IMR-90 (cell line): ENCODE measurements at regions not wholly inside any gene's neighbourhood (a gene's known extent, or its start where the extent isn't known, plus 50 kb on each side); places are given as distances from the start of the nearest gene placed in this dataset.

Source experiments
- ATAC-seq: fragments of 200-7000 bp; cut with Tn5 transposase; 2 replicates; pipeline ENCODE4 v1.9.1; 2020; ENCODE audit warnings: low read depth, mild to moderate bottlenecking, moderate library complexity
- BruUV-seq: library from RNA; stranded (reverse); fragments of 400-500 nt; replicated peaks from 2 replicates; lab custom pipeline; 2021; lab: Mats Ljungman, UMichigan
- CTCF ChIA-PET: fragments of 300-600 bp; formaldehyde crosslinking; extraction: SDS; loops from one replicate; lab custom pipeline; 2021; ENCODE audit warnings: antibody characterized with exemption; lab: Yijun Ruan, JAX
- POLR2A ChIA-PET: fragments of 300-600 bp; sonication (Branson Sonifier 250); formaldehyde crosslinking; loops from one replicate; lab custom pipeline; 2022; ENCODE audit warnings: antibody characterized with exemption; ENCODE audit not compliant: unreplicated experiment; lab: Charles Lee
- DNase-seq: peaks from one replicate; pipeline ENCODE4 v3.0.0; 2013
- H2AFZ ChIP-seq: replicated peaks from 2 replicates; pipeline ENCODE3; 2013; ENCODE audit warnings: low read length, mild to moderate bottlenecking; ENCODE audit not compliant: poor library complexity
- H2AK5ac ChIP-seq: 2 replicates; pipeline ENCODE4 v1.6.1; 2013; ENCODE audit warnings: low read depth, low read length, inconsistent platforms
- H2AK9ac ChIP-seq: replicated peaks from 2 replicates; pipeline ENCODE3; 2013; ENCODE audit warnings: mild to moderate bottlenecking, low read depth, low read length, moderate library complexity; ENCODE audit not compliant: poor library complexity
- H2BK120ac ChIP-seq: 2 replicates; pipeline ENCODE4 v1.6.1; 2013; ENCODE audit warnings: low read depth, low read length, inconsistent platforms
- H2BK15ac ChIP-seq: 3 replicates; pipeline ENCODE4 v1.6.1; 2013; ENCODE audit warnings: low read depth, low read length, inconsistent platforms
- H2BK20ac ChIP-seq: 2 replicates; pipeline ENCODE4 v1.6.1; 2013; ENCODE audit warnings: low read depth, mild to moderate bottlenecking, inconsistent platforms, low read length, moderate library complexity
- H2BK5ac ChIP-seq: 2 replicates; pipeline ENCODE4 v1.6.1; 2013; ENCODE audit warnings: mild to moderate bottlenecking, low read depth, low read length, inconsistent platforms; ENCODE audit not compliant: poor library complexity, severe bottlenecking
- H3K14ac ChIP-seq: replicated peaks from 2 replicates; pipeline ENCODE4 v1.6.1; 2013; ENCODE audit warnings: low read depth, low read length, inconsistent platforms
- H3K18ac ChIP-seq: 2 replicates; pipeline ENCODE4 v1.6.1; 2013; ENCODE audit warnings: low read depth, low read length, control low read depth
- H3K23ac ChIP-seq: 2 replicates; pipeline ENCODE4 v1.6.1; 2013; ENCODE audit warnings: low read depth, low read length, inconsistent platforms
- H3K27ac ChIP-seq: 2 replicates; pipeline ENCODE4 v1.5.1; 2013; ENCODE audit warnings: mild to moderate bottlenecking, control low read depth, low read length; ENCODE audit not compliant: insufficient read depth
- H3K27me3 ChIP-seq: 2 replicates; pipeline ENCODE4 v1.6.1; 2013; ENCODE audit warnings: low read length; ENCODE audit not compliant: control insufficient read depth, insufficient read depth
- H3K36me3 ChIP-seq: 2 replicates; pipeline ENCODE4 v1.6.1; 2013; ENCODE audit warnings: low read length, mixed read lengths; ENCODE audit not compliant: control insufficient read depth, insufficient read depth
- H3K4ac ChIP-seq: 2 replicates; pipeline ENCODE4 v1.6.1; 2013; ENCODE audit warnings: low read depth, low read length, inconsistent platforms
- H3K4me1 ChIP-seq: 2 replicates; pipeline ENCODE4 v1.6.1; 2013; ENCODE audit warnings: low read length, mixed read lengths; ENCODE audit not compliant: control insufficient read depth, insufficient read depth
- H3K4me2 ChIP-seq: 2 replicates; pipeline ENCODE4 v1.6.1; 2013; ENCODE audit warnings: low read depth, mild to moderate bottlenecking, control low read depth, low read length, moderate library complexity
- H3K4me3 ChIP-seq: 2 replicates; pipeline ENCODE4 v1.5.1; 2013; ENCODE audit warnings: low read depth, mild to moderate bottlenecking, control low read depth, low read length, moderate library complexity; ENCODE audit not compliant: insufficient read depth
- H3K56ac ChIP-seq: 2 replicates; pipeline ENCODE4 v1.6.1; 2013; ENCODE audit warnings: low read length, inconsistent platforms; ENCODE audit not compliant: insufficient read depth; ENCODE audit errors: extremely low read depth
- H3K79me1 ChIP-seq, 2 experiments: 2 replicates each; pipeline ENCODE4 v1.6.1; 2013; ENCODE audit warnings: low read length in 2 of 2, inconsistent platforms in 1 of 2, low read depth in 1 of 2
- H3K9ac ChIP-seq: 2 replicates; pipeline ENCODE4 v1.6.1; 2013; ENCODE audit warnings: low read depth, low read length, control low read depth
- H3K9me1 ChIP-seq: 2 replicates; pipeline ENCODE4 v1.6.1; 2013; ENCODE audit warnings: low read length, inconsistent platforms; ENCODE audit not compliant: insufficient read depth
- H3K9me3 ChIP-seq: 2 replicates; pipeline ENCODE4 v1.6.1; 2013; ENCODE audit warnings: low read length; ENCODE audit not compliant: control insufficient read depth, insufficient read depth
- H4K20me1 ChIP-seq: 2 replicates; pipeline ENCODE4 v1.6.1; 2013; ENCODE audit warnings: low read length, inconsistent platforms; ENCODE audit not compliant: insufficient read depth
- H4K5ac ChIP-seq: 2 replicates; pipeline ENCODE4 v1.6.1; 2013; ENCODE audit warnings: mild to moderate bottlenecking, low read depth, low read length, control low read depth
- H4K8ac ChIP-seq, 2 experiments: 2 replicates each; pipeline ENCODE4 v1.6.1; 2013; ENCODE audit warnings: low read depth in 2 of 2, low read length in 2 of 2, control low read depth in 1 of 2, inconsistent platforms in 1 of 2
- H4K91ac ChIP-seq: 2 replicates; pipeline ENCODE4 v1.6.1; 2013; ENCODE audit warnings: low read depth, low read length, inconsistent platforms; ENCODE audit not compliant: insufficient read depth
- CTCF ChIP-seq: conservative IDR thresholded peaks from 2 replicates; pipeline ENCODE4 v1.5.1; 2012; ENCODE audit warnings: mild to moderate bottlenecking, low read depth, low read length, improper control_type of control experiment
- NFE2L2 ChIP-seq: fragments of 150-350 bp; IDR thresholded peaks from 2 replicates; pipeline ENCODE4 v1.6.1; 2016; ENCODE audit warnings: low read depth, mild to moderate bottlenecking, low read length
- USF2 ChIP-seq: fragments of 150-350 bp; IDR thresholded peaks from 2 replicates; pipeline ENCODE4 v1.6.1; 2017; ENCODE audit warnings: mild to moderate bottlenecking, antibody characterized with exemption, low read length, low read depth
- WGBS, 2 experiments: methylation state at CpG; one replicate each; pipeline versions ENCODE4 v1.1.5 to v1.1.7; 2013; ENCODE audit warnings: missing lambda C conversion rate in 2 of 2; ENCODE audit not compliant: insufficient read length in 1 of 2; ENCODE audit errors: extremely low coverage in 2 of 2; 5-methylcytosine and 5-hydroxymethylcytosine counted together
- dilution Hi-C: fragments of 300-500 bp; cut with HindIII; formaldehyde crosslinking; loops from one replicate; pipeline ENCODE4 v1.14.3; 2018; ENCODE audit warnings: low sequenced_read_pairs; ENCODE audit not compliant: unreplicated experiment
- in situ Hi-C: fragments of 300-500 bp; cut with MboI; formaldehyde crosslinking; loops from 3 replicates; pipeline ENCODE4 v1.14.3; 2019; ENCODE audit warnings: low sequenced_read_pairs, inconsistent platforms, mixed read lengths
- intact Hi-C: fragments of 100-400 bp; cut with micrococcal nuclease; formaldehyde crosslinking; loops from 2 replicates; pipeline ENCODE4 v1.10.0; 2022

- Histone ChIP-seq H2AK5ac (0 out of 2 replicates have a peak overlapping the region, but pooled peaks have one; percentile 54), H2AFZ (no peak overlapping the region), H2BK120ac (no peak overlapping the region), H3K9me3 (no peaks in the 10 kb centered on the region), H3K36me3 (no peaks in the 10 kb centered on the region), H3K18ac (peak overlapping the region; percentile 12; the same call in 1 of the 2 replicates), H3K56ac (no peak overlapping the region), H4K91ac (no peak overlapping the region), H2BK20ac (peak overlapping the region; percentile 14; the same call in 1 of the 2 replicates), H2BK5ac (no peak overlapping the region), H4K8ac (no peak overlapping the region), H3K79me1 (no peaks in the 10 kb centered on the region), H3K27ac (no peak overlapping the region), H3K27me3 (no peaks in the 10 kb centered on the region), H3K23ac (no peak overlapping the region), H3K4ac (no peak overlapping the region), H2BK15ac (no peak overlapping the region), H3K9ac (no peak overlapping the region), H3K4me3 (no peak overlapping the region), H3K4me1 (peaks cover 9% of the 10 kb centered on the region), H2AK9ac (no peak overlapping the region), H4K5ac (no peak overlapping the region), H4K20me1 (no peaks in the 10 kb centered on the region), H3K9me1 (peaks cover 9% of the 10 kb centered on the region), H3K4me2 (no peak overlapping the region), H3K14ac (no peak overlapping the region)
- dilution Hi-C loops (no loop called here), in situ Hi-C loops (loop anchor here (25.0 kb wide), 3 partner anchors 233 to 367 kb away; partner anchors contain the start of genes IRF2BP2 and TARBP1), intact Hi-C loops (no loop called here)
- no TSS peak for BruUV-seq
- CTCF ChIA-PET, result interaction anchor here (0.7 kb wide), 2 partner anchors 9 to 74 kb away, joined by 3 read pairs; no protein-coding TSS in a partner anchor
- POLR2A ChIA-PET, result no interaction called here
- WGBS, 2 experiments, result 100% methylated on average over 1 of the region's 6 CpGs; no CpG with 5 or more reads in 1 of the 2 experiments
- peak; percentile 32; the same call in 1 of the 2 replicates for ATAC-seq
- TF ChIP-seq USF2, result no peak
- peak; percentile 23; the same call in 1 of the 2 replicates for TF ChIP-seq NFE2L2
- TF ChIP-seq CTCF, result no peak
- peak; percentile 44 for DNase-seq
Observed at GRCh38 chr1:234853906-234854644, 244.1 kb upstream of the IRF2BP2 start.
